Loucy (cell line): ENCODE measurements at regions not wholly inside any gene's neighbourhood (a gene's known extent, or its start where the extent isn't known, plus 50 kb on each side); places are given as distances from the start of the nearest gene placed in this dataset.

Experiments
- CTCF ChIP-seq: fragments of 200-600 bp; sonication (generic); conservative IDR thresholded peaks from 2 replicates; pipeline ENCODE4 v1.5.1; 2014; ENCODE audit warnings: mild to moderate bottlenecking, antibody characterized with exemption, low read length
- EZH2phosphoT487 ChIP-seq: fragments of 200-600 bp; IDR thresholded peaks from 2 replicates; pipeline ENCODE4 v1.6.1; 2018; ENCODE audit warnings: antibody characterized with exemption, mild to moderate bottlenecking, moderate library complexity, borderline replicate concordance

GRCh38 chr6:14975471-14975817 is 270.4 kb upstream of the JARID2 start:
- TF ChIP-seq CTCF, result no peak
- no peak for TF ChIP-seq EZH2phosphoT487
